MCF 10A (cell line): ENCODE measurements at regions not wholly inside any gene's neighbourhood (a gene's known extent, or its start where the extent isn't known, plus 50 kb on each side); places are given as distances from the start of the nearest gene placed in this dataset.
A peak's percentile ranks its signal among the peaks of the same experiment; 100 is the strongest.

ENCODE experiments used
- BruUV-seq: library from RNA; stranded (reverse); fragments of 400-500 nt; replicated peaks from 2 replicates; lab custom pipeline; 2021; lab: Mats Ljungman, UMichigan
- CTCF ChIA-PET: fragments of 300-600 bp; sonication (Branson Sonifier 250); formaldehyde crosslinking; extraction: SDS; loops from one replicate; lab custom pipeline; 2021; ENCODE audit warnings: antibody characterized with exemption, inconsistent platforms; lab: Yijun Ruan, JAX
- POLR2A ChIA-PET: fragments of 300-600, 350-650 bp; sonication (Branson Sonifier 250); formaldehyde crosslinking; extraction: SDS; loops from one replicate; lab custom pipeline; 2020; ENCODE audit warnings: antibody characterized with exemption, inconsistent platforms; lab: Yijun Ruan, JAX
- DNase-seq: peaks from one replicate; pipeline ENCODE4 v3.0.0-alpha.2; 2018; ENCODE audit not compliant: unreplicated experiment
- H3K27ac Mint-ChIP-seq: one replicate; pipeline ENCODE4 v1.8.0; 2022; ENCODE audit warnings: mild to moderate bottlenecking, low read depth, mixed read lengths; ENCODE audit not compliant: unreplicated experiment
- H3K27me3 Mint-ChIP-seq: one replicate; pipeline ENCODE4 v1.8.0; 2022; ENCODE audit warnings: mixed read lengths; ENCODE audit not compliant: insufficient read depth, unreplicated experiment
- H3K36me3 Mint-ChIP-seq: one replicate; pipeline ENCODE4 v1.8.0; 2022; ENCODE audit warnings: mild to moderate bottlenecking, moderate library complexity, mixed read lengths; ENCODE audit not compliant: insufficient read depth, unreplicated experiment
- H3K4me1 Mint-ChIP-seq: one replicate; pipeline ENCODE4 v1.8.0; 2022; ENCODE audit warnings: mixed read lengths; ENCODE audit not compliant: insufficient read depth, unreplicated experiment
- H3K4me3 Mint-ChIP-seq: one replicate; pipeline ENCODE4 v1.8.0; 2022; ENCODE audit warnings: mild to moderate bottlenecking, moderate library complexity, mixed read lengths; ENCODE audit not compliant: unreplicated experiment
- H3K9me3 Mint-ChIP-seq: one replicate; pipeline ENCODE4 v1.8.0; 2022; ENCODE audit warnings: mixed read lengths; ENCODE audit not compliant: unreplicated experiment
- intact Hi-C: fragments of 100-400 bp; cut with micrococcal nuclease; formaldehyde crosslinking; loops from 2 replicates; pipeline ENCODE4 v1.14.1; 2022
- TF ChIP-seq, protein P1 (sequence below): fragments of 200-600 bp; IDR thresholded peaks from one replicate; pipeline ENCODE4 v1.8.0; 2022; ENCODE audit warnings: antibody characterized with exemption, mild to moderate bottlenecking; ENCODE audit not compliant: unreplicated experiment

DNA sequence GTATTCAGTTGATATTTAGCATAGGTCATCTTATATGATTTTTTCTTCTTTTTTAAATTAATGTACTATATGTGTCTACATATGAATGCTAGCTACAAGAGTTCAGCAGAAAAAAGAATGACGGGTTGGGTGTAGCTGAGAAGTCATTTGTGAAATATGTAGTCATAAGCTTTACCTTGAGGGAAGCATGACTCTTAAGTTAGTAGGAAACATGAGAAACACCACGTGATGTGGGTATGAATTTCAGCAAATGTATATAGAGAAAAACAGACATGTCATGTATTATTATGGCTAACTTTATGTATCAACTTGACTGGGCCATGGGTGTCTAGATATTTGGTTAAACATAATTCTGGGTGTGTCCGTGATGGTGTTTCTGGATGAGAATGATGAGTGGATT, 125.0 kb downstream of the RAP2B start:
- peak overlapping the region; percentile 49 for H3K27ac Mint-ChIP-seq
- H3K27me3 Mint-ChIP-seq = no peaks in the 10 kb centered on the region
- DNase-seq = no peak
- no peaks in the 10 kb centered on the region for H3K36me3 Mint-ChIP-seq
- peaks cover 44% of the 10 kb centered on the region for H3K4me1 Mint-ChIP-seq
- no peak overlapping the region for H3K4me3 Mint-ChIP-seq
- no peaks in the 10 kb centered on the region for H3K9me3 Mint-ChIP-seq
- POLR2A ChIA-PET = interaction anchor here (0.6 to 5.8 kb wide), 7 partner anchors 10 to 468 kb away, joined by 3 to 160 read pairs (median 4); partner anchors contain the start of gene RAP2B
- CTCF ChIA-PET = interaction anchor here (0.6 to 3.2 kb wide), 12 partner anchors 111 to 991 kb away, joined by 3 to 16 read pairs (median 4); no protein-coding TSS in a partner anchor
- TF ChIP-seq, protein P1, sequence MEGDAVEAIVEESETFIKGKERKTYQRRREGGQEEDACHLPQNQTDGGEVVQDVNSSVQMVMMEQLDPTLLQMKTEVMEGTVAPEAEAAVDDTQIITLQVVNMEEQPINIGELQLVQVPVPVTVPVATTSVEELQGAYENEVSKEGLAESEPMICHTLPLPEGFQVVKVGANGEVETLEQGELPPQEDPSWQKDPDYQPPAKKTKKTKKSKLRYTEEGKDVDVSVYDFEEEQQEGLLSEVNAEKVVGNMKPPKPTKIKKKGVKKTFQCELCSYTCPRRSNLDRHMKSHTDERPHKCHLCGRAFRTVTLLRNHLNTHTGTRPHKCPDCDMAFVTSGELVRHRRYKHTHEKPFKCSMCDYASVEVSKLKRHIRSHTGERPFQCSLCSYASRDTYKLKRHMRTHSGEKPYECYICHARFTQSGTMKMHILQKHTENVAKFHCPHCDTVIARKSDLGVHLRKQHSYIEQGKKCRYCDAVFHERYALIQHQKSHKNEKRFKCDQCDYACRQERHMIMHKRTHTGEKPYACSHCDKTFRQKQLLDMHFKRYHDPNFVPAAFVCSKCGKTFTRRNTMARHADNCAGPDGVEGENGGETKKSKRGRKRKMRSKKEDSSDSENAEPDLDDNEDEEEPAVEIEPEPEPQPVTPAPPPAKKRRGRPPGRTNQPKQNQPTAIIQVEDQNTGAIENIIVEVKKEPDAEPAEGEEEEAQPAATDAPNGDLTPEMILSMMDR = no peak
- intact Hi-C loops = loop anchor here (5.0 kb wide), 1 partner anchor 65 kb away; no protein-coding TSS in a partner anchor
- no TSS peak for BruUV-seq

DNA sequence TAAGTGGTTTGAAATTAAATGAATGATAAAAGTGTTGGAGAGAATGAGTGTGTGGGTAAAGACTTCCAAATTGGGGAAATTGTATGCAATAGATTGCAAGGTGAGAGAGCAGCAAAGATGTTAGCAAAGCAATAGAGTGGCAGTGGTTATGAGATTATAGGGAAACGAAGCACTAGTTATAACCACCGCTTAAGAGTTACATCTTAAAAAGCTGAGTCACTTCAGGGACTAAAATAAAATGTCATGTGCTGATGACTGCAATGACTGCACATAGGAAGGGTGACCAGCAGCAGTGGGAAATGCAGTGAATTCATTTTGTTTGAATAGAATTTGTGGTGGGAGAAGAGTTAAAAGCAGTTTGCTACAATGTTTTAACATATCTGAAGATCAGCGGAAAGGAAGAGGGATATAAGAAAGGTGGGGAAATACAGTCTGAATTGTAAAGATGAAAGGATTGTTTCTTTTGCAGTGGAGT, 127.3 kb downstream of the RAP2B start:
- no TSS peak for BruUV-seq
- ChIA-PET POLR2A (interaction anchor here (1.0 to 2.1 kb wide), 4 partner anchors 37 to 246 kb away, joined by 3 to 23 read pairs (median 4); no protein-coding TSS in a partner anchor), CTCF (interaction anchor here (0.6 to 2.5 kb wide), 3 partner anchors 125 to 150 kb away, joined by 3 to 35 read pairs (median 16); partner anchors contain the start of gene RAP2B)
- H3K36me3 Mint-ChIP-seq = no peaks in the 10 kb centered on the region
- TF ChIP-seq, protein P1 = no peak
- H3K4me1 Mint-ChIP-seq = peaks cover 49% of the 10 kb centered on the region
- H3K9me3 Mint-ChIP-seq = no peaks in the 10 kb centered on the region
- intact Hi-C loops = loop anchor here (5.0 kb wide), 1 partner anchor 67 kb away; no protein-coding TSS in a partner anchor
- H3K27me3 Mint-ChIP-seq = no peaks in the 10 kb centered on the region
- H3K27ac Mint-ChIP-seq = peak overlapping the region; percentile 21
- DNase-seq = no peak
- no peak overlapping the region for H3K4me3 Mint-ChIP-seq

DNA sequence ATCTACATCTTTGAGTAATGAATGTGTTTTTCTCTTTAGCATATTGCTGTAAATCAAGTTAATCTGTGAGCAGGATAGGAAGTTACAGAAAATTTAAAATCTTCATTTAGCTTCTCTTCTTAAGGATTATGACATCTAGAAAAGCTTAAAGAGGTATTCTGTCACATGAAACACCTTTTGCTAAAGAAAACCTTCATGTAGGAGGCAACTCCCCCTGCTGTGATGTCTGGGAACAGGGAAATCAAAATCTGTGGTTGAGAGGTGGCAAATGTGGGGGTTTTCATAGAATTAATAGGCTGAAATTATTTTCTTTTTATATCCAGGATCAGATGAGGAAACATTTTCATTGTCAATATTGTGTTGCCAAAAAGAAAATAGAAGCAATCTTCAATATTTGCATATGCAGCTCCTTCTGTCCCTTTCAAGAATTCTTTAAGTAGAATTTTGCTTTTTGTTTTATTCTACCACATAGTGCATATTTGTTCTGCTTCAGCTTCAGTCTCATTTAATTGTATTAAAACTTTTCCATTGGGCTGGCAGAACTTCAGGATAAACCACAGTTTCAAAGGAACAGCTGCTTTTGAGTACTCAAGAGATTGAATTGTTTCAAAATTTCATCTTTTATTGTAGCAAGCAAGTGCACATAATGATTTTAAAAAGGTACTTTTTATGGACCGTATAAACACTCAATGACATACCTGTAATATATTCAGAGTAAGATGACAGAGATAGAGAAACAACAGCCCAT, 128.4 kb downstream of the RAP2B start:
- H3K9me3 Mint-ChIP-seq = no peaks in the 10 kb centered on the region
- DNase-seq = peak; percentile 43
- CTCF ChIA-PET = interaction anchor here (0.5 to 2.7 kb wide), 47 partner anchors 9 to 976 kb away, joined by 3 to 35 read pairs (median 4); partner anchors contain the start of gene RAP2B
- H3K27ac Mint-ChIP-seq = no peak overlapping the region
- no peaks in the 10 kb centered on the region for H3K36me3 Mint-ChIP-seq
- intact Hi-C loops = loop anchor here (1.0 to 5.0 kb wide), 6 partner anchors 125 to 479 kb away; no protein-coding TSS in a partner anchor
- TF ChIP-seq, protein P1 = peak; percentile 26
- BruUV-seq = no TSS peak
- H3K4me1 Mint-ChIP-seq = peaks cover 47% of the 10 kb centered on the region
- H3K4me3 Mint-ChIP-seq = no peak overlapping the region
- POLR2A ChIA-PET = interaction anchor here (0.7 to 6.9 kb wide), 16 partner anchors 13 to 479 kb away, joined by 3 to 129 read pairs (median 4); partner anchors contain the start of gene RAP2B
- no peaks in the 10 kb centered on the region for H3K27me3 Mint-ChIP-seq
